IMR-90 (cell line): ENCODE measurements at regions not wholly inside any gene's neighbourhood (a gene's known extent, or its start where the extent isn't known, plus 50 kb on each side); places are given as distances from the start of the nearest gene placed in this dataset.
"Not testable (repeated sequence)": the region's sequence is repeated elsewhere in the genome, so short reads cannot be mapped to it uniquely, and the experiment has no call there.

Experiments used
- ATAC-seq: fragments of 200-7000 bp; cut with Tn5 transposase; 2 replicates; pipeline ENCODE4 v1.9.1; 2020; ENCODE audit warnings: low read depth, mild to moderate bottlenecking, moderate library complexity
- BruUV-seq: library from RNA; stranded (reverse); fragments of 400-500 nt; replicated peaks from 2 replicates; lab custom pipeline; 2021; lab: Mats Ljungman, UMichigan
- CTCF ChIA-PET: fragments of 300-600 bp; formaldehyde crosslinking; extraction: SDS; loops from one replicate; lab custom pipeline; 2021; ENCODE audit warnings: antibody characterized with exemption; lab: Yijun Ruan, JAX
- POLR2A ChIA-PET: fragments of 300-600 bp; sonication (Branson Sonifier 250); formaldehyde crosslinking; loops from one replicate; lab custom pipeline; 2022; ENCODE audit warnings: antibody characterized with exemption; ENCODE audit not compliant: unreplicated experiment; lab: Charles Lee
- DNase-seq: peaks from one replicate; pipeline ENCODE4 v3.0.0; 2013
- H2AFZ ChIP-seq: replicated peaks from 2 replicates; pipeline ENCODE3; 2013; ENCODE audit warnings: low read length, mild to moderate bottlenecking; ENCODE audit not compliant: poor library complexity
- H2AK5ac ChIP-seq: 2 replicates; pipeline ENCODE4 v1.6.1; 2013; ENCODE audit warnings: low read depth, low read length, inconsistent platforms
- H2AK9ac ChIP-seq: replicated peaks from 2 replicates; pipeline ENCODE3; 2013; ENCODE audit warnings: mild to moderate bottlenecking, low read depth, low read length, moderate library complexity; ENCODE audit not compliant: poor library complexity
- H2BK120ac ChIP-seq: 2 replicates; pipeline ENCODE4 v1.6.1; 2013; ENCODE audit warnings: low read depth, low read length, inconsistent platforms
- H2BK15ac ChIP-seq: 3 replicates; pipeline ENCODE4 v1.6.1; 2013; ENCODE audit warnings: low read depth, low read length, inconsistent platforms
- H2BK20ac ChIP-seq: 2 replicates; pipeline ENCODE4 v1.6.1; 2013; ENCODE audit warnings: low read depth, mild to moderate bottlenecking, inconsistent platforms, low read length, moderate library complexity
- H2BK5ac ChIP-seq: 2 replicates; pipeline ENCODE4 v1.6.1; 2013; ENCODE audit warnings: mild to moderate bottlenecking, low read depth, low read length, inconsistent platforms; ENCODE audit not compliant: poor library complexity, severe bottlenecking
- H3K14ac ChIP-seq: replicated peaks from 2 replicates; pipeline ENCODE4 v1.6.1; 2013; ENCODE audit warnings: low read depth, low read length, inconsistent platforms
- H3K18ac ChIP-seq: 2 replicates; pipeline ENCODE4 v1.6.1; 2013; ENCODE audit warnings: low read depth, low read length, control low read depth
- H3K23ac ChIP-seq: 2 replicates; pipeline ENCODE4 v1.6.1; 2013; ENCODE audit warnings: low read depth, low read length, inconsistent platforms
- H3K27ac ChIP-seq: 2 replicates; pipeline ENCODE4 v1.5.1; 2013; ENCODE audit warnings: mild to moderate bottlenecking, control low read depth, low read length; ENCODE audit not compliant: insufficient read depth
- H3K27me3 ChIP-seq: 2 replicates; pipeline ENCODE4 v1.6.1; 2013; ENCODE audit warnings: low read length; ENCODE audit not compliant: control insufficient read depth, insufficient read depth
- H3K36me3 ChIP-seq: 2 replicates; pipeline ENCODE4 v1.6.1; 2013; ENCODE audit warnings: low read length, mixed read lengths; ENCODE audit not compliant: control insufficient read depth, insufficient read depth
- H3K4ac ChIP-seq: 2 replicates; pipeline ENCODE4 v1.6.1; 2013; ENCODE audit warnings: low read depth, low read length, inconsistent platforms
- H3K4me1 ChIP-seq: 2 replicates; pipeline ENCODE4 v1.6.1; 2013; ENCODE audit warnings: low read length, mixed read lengths; ENCODE audit not compliant: control insufficient read depth, insufficient read depth
- H3K4me2 ChIP-seq: 2 replicates; pipeline ENCODE4 v1.6.1; 2013; ENCODE audit warnings: low read depth, mild to moderate bottlenecking, control low read depth, low read length, moderate library complexity
- H3K4me3 ChIP-seq: 2 replicates; pipeline ENCODE4 v1.5.1; 2013; ENCODE audit warnings: low read depth, mild to moderate bottlenecking, control low read depth, low read length, moderate library complexity; ENCODE audit not compliant: insufficient read depth
- H3K56ac ChIP-seq: 2 replicates; pipeline ENCODE4 v1.6.1; 2013; ENCODE audit warnings: low read length, inconsistent platforms; ENCODE audit not compliant: insufficient read depth; ENCODE audit errors: extremely low read depth
- H3K79me1 ChIP-seq, 2 experiments: 2 replicates each; pipeline ENCODE4 v1.6.1; 2013; ENCODE audit warnings: low read length in 2 of 2, inconsistent platforms in 1 of 2, low read depth in 1 of 2
- H3K9ac ChIP-seq: 2 replicates; pipeline ENCODE4 v1.6.1; 2013; ENCODE audit warnings: low read depth, low read length, control low read depth
- H3K9me1 ChIP-seq: 2 replicates; pipeline ENCODE4 v1.6.1; 2013; ENCODE audit warnings: low read length, inconsistent platforms; ENCODE audit not compliant: insufficient read depth
- H3K9me3 ChIP-seq: 2 replicates; pipeline ENCODE4 v1.6.1; 2013; ENCODE audit warnings: low read length; ENCODE audit not compliant: control insufficient read depth, insufficient read depth
- H4K20me1 ChIP-seq: 2 replicates; pipeline ENCODE4 v1.6.1; 2013; ENCODE audit warnings: low read length, inconsistent platforms; ENCODE audit not compliant: insufficient read depth
- H4K5ac ChIP-seq: 2 replicates; pipeline ENCODE4 v1.6.1; 2013; ENCODE audit warnings: mild to moderate bottlenecking, low read depth, low read length, control low read depth
- H4K8ac ChIP-seq, 2 experiments: 2 replicates each; pipeline ENCODE4 v1.6.1; 2013; ENCODE audit warnings: low read depth in 2 of 2, low read length in 2 of 2, control low read depth in 1 of 2, inconsistent platforms in 1 of 2
- H4K91ac ChIP-seq: 2 replicates; pipeline ENCODE4 v1.6.1; 2013; ENCODE audit warnings: low read depth, low read length, inconsistent platforms; ENCODE audit not compliant: insufficient read depth
- WGBS, 2 experiments: methylation state at CpG; one replicate each; pipeline versions ENCODE4 v1.1.5 to v1.1.7; 2013; ENCODE audit warnings: missing lambda C conversion rate in 2 of 2; ENCODE audit not compliant: insufficient read length in 1 of 2; ENCODE audit errors: extremely low coverage in 2 of 2; 5-methylcytosine and 5-hydroxymethylcytosine counted together
- dilution Hi-C: fragments of 300-500 bp; cut with HindIII; formaldehyde crosslinking; loops from one replicate; pipeline ENCODE4 v1.14.3; 2018; ENCODE audit warnings: low sequenced_read_pairs; ENCODE audit not compliant: unreplicated experiment
- in situ Hi-C: fragments of 300-500 bp; cut with MboI; formaldehyde crosslinking; loops from 3 replicates; pipeline ENCODE4 v1.14.3; 2019; ENCODE audit warnings: low sequenced_read_pairs, inconsistent platforms, mixed read lengths
- intact Hi-C: fragments of 100-400 bp; cut with micrococcal nuclease; formaldehyde crosslinking; loops from 2 replicates; pipeline ENCODE4 v1.10.0; 2022

DNA sequence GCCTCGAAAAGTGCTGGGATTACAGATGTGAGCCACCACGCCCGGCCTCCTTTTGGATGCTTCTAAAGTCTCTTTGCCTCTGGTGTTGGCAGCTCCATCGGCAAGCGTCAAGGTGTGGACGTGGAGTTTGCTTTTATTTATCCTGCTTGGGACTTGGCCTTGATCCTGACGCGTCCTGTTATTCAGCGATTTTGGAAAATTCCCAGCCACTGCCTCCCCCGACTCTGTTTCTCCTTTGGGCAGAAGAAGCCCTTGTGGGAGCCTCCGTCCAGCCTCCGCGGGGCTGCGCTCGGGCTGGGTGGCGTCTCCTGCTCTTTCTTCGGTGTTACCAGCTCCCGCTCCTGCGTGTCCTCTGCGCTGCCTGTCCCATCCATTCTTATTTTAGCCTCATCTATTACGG, 151.7 kb downstream of the TMEM121 start:
- dilution Hi-C loops, in situ Hi-C loops: not testable (repeated sequence)
- WGBS, 2 experiments, result 95% methylated on average over 4 of the region's 21 CpGs; no CpG with 5 or more reads in 1 of the 2 experiments

DNA sequence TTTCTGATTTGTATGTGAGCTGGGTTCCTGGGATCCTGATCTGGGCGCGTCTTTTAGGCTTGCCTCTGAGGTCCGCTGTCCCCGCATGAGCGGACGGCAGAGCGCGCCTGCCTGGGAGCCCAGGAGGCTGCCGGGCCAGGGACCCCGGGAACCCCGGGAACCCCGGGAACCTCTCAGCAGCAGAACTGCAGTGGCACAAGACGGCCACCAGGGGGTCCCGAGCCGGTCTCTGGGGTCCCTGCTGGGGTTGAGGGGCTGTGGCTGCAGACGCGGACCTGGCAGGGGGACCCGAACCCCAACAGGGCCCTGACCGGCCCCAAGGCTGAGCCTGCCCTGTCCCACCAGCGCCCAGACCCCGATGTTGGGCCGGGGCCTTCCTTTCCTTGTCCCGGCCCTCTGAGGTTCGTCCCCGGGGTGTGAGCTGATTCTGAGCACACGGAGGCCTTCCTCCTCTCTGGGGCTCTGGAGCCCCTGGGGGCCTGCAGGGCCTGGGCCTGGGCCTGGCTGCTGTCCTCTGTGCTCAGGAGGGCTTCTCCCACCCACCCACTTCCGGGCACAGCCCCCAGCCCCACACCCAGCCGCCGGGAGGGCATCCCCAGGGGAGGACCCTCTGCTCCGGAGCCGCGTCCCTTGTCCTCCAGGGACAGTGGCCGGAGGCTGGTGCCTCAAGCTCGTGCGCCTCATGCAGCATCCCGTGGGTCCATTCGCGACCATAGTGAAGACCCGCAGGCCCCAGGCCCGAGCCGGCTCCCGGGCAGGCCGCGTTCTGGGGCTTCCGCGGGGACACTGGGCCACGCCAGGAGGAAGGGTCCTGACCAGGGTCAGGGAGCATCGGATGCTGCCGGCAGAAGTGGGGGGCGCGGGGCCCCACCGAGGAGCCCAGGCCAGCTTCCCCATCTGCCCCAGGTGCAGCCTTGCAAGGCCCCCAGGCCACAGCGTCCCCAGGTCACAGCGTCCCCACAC, 152.9 kb downstream of the TMEM121 start:
- H3K4me3 ChIP-seq, dilution Hi-C loops, H2BK15ac ChIP-seq, H4K20me1 ChIP-seq, H3K79me1 ChIP-seq, H3K36me3 ChIP-seq, H3K4ac ChIP-seq, CTCF ChIA-PET, H2BK20ac ChIP-seq, H3K27me3 ChIP-seq, H2BK5ac ChIP-seq, POLR2A ChIA-PET, H3K4me1 ChIP-seq, DNase-seq, ATAC-seq, H2AK5ac ChIP-seq, H3K4me2 ChIP-seq, H2BK120ac ChIP-seq, intact Hi-C loops, H2AFZ ChIP-seq, H2AK9ac ChIP-seq, H4K91ac ChIP-seq, H3K14ac ChIP-seq, H4K5ac ChIP-seq, H3K18ac ChIP-seq, H3K9me3 ChIP-seq, H3K23ac ChIP-seq, in situ Hi-C loops, H3K9ac ChIP-seq, H4K8ac ChIP-seq, H3K9me1 ChIP-seq, H3K27ac ChIP-seq, H3K56ac ChIP-seq, BruUV-seq: not testable (repeated sequence)
- 100% methylated on average over 4 of the region's 54 CpGs; no CpG with 5 or more reads in 1 of the 2 experiments for WGBS, 2 experiments

More for the DNA sequence above, 151.7 kb downstream of the TMEM121 start:
- ATAC-seq, H2AK9ac ChIP-seq, POLR2A ChIA-PET, H3K27me3 ChIP-seq, H2BK15ac ChIP-seq, H3K4ac ChIP-seq, H3K9ac ChIP-seq, DNase-seq, H3K36me3 ChIP-seq, H3K56ac ChIP-seq, H2BK20ac ChIP-seq, H4K5ac ChIP-seq, H2BK120ac ChIP-seq, H3K18ac ChIP-seq, BruUV-seq, H3K9me3 ChIP-seq, CTCF ChIA-PET, H3K4me2 ChIP-seq, H2BK5ac ChIP-seq, H3K23ac ChIP-seq, H4K20me1 ChIP-seq, H4K8ac ChIP-seq, H2AK5ac ChIP-seq, H3K9me1 ChIP-seq, H3K4me1 ChIP-seq, H3K4me3 ChIP-seq, H2AFZ ChIP-seq, intact Hi-C loops, H3K79me1 ChIP-seq, H3K27ac ChIP-seq, H4K91ac ChIP-seq, H3K14ac ChIP-seq: not testable (repeated sequence)
